PC-9 (cell line): ENCODE measurements at regions not wholly inside any gene's neighbourhood (a gene's known extent, or its start where the extent isn't known, plus 50 kb on each side); places are given as distances from the start of the nearest gene placed in this dataset.

Experiments
- BruUV-seq: library from RNA; stranded (reverse); fragments of 400-500 nt; replicated peaks from 2 replicates; lab custom pipeline; 2021; lab: Mats Ljungman, UMichigan
- CTCF ChIA-PET: fragments of 300-600 bp; sonication (Branson Sonifier 250); formaldehyde crosslinking; loops from one replicate; lab custom pipeline; 2022; ENCODE audit warnings: antibody characterized with exemption; lab: Charles Lee
- POLR2A ChIA-PET: fragments of 300-600 bp; sonication (Branson Sonifier 250); formaldehyde crosslinking; loops from one replicate; lab custom pipeline; 2022; ENCODE audit warnings: antibody characterized with exemption; ENCODE audit not compliant: unreplicated experiment; lab: Charles Lee
- DNase-seq, 2 experiments: peaks; one replicate each; pipeline versions ENCODE4 v3.0.0 to v3.0.0-alpha.2; 2015 to 2022; ENCODE audit warnings: mixed read lengths in 1 of 2
- H2AFZ ChIP-seq: fragments of 200-600 bp; sonication (generic); 2 replicates; pipeline ENCODE4 v1.8.1; 2017; ENCODE audit warnings: antibody characterized with exemption
- H3F3A ChIP-seq: fragments of 200-600 bp; sonication (generic); 2 replicates; pipeline ENCODE4 v1.8.1; 2017; ENCODE audit warnings: antibody characterized with exemption, mild to moderate bottlenecking, low read depth; ENCODE audit not compliant: insufficient read depth
- H3K27ac ChIP-seq: fragments of 200-600 bp; sonication (generic); 2 replicates; pipeline ENCODE4 v1.6.1; 2016; ENCODE audit warnings: mixed run types
- H3K27me3 ChIP-seq: fragments of 200-600 bp; sonication (generic); 2 replicates; pipeline ENCODE4 v1.6.1; 2016; ENCODE audit warnings: low read depth, mixed run types; ENCODE audit not compliant: insufficient read depth
- H3K36me3 ChIP-seq: fragments of 200-600 bp; sonication (generic); 2 replicates; pipeline ENCODE4 v1.6.1; 2016; ENCODE audit warnings: low read depth, mixed run types
- H3K4me1 ChIP-seq: fragments of 200-600 bp; sonication (generic); replicated peaks from 2 replicates; pipeline ENCODE4 v1.6.1; 2016; ENCODE audit warnings: mixed run types; ENCODE audit not compliant: insufficient read depth
- H3K4me2 ChIP-seq: fragments of 200-600 bp; sonication (generic); 2 replicates; pipeline ENCODE4 v1.6.1; 2017; ENCODE audit warnings: mixed run types
- H3K4me3 ChIP-seq: fragments of 200-600 bp; sonication (generic); 2 replicates; pipeline ENCODE4 v1.6.1; 2016; ENCODE audit warnings: mixed run types
- H3K79me2 ChIP-seq: fragments of 200-600 bp; sonication (generic); 2 replicates; pipeline ENCODE4 v1.6.1; 2017; ENCODE audit warnings: low read depth, mixed run types
- H3K9me2 ChIP-seq: fragments of 200-600 bp; sonication (generic); 2 replicates; pipeline ENCODE4 v1.8.1; 2017; ENCODE audit warnings: mild to moderate bottlenecking; ENCODE audit not compliant: insufficient read depth
- H3K9me3 ChIP-seq: fragments of 200-600 bp; sonication (generic); 2 replicates; pipeline ENCODE4 v1.8.1; 2016; ENCODE audit warnings: low read depth; ENCODE audit not compliant: insufficient read depth
- H4K20me1 ChIP-seq: fragments of 200-600 bp; sonication (generic); 2 replicates; pipeline ENCODE4 v1.8.1; 2017; ENCODE audit not compliant: insufficient read depth
- CTCF ChIP-seq: fragments of 200-600 bp; sonication (generic); conservative IDR thresholded peaks from 2 replicates; pipeline ENCODE4 v1.6.1; 2017; ENCODE audit warnings: mixed run types, antibody characterized with exemption, mild to moderate bottlenecking, moderate library complexity
- EZH2 ChIP-seq: fragments of 200-600 bp; sonication (generic); IDR thresholded peaks from 2 replicates; pipeline ENCODE4 v1.8.0; 2017; ENCODE audit warnings: antibody characterized with exemption, low read depth
- intact Hi-C: fragments of 100-400 bp; cut with micrococcal nuclease; formaldehyde crosslinking; loops from one replicate; pipeline ENCODE4 v1.10.0; 2022; ENCODE audit not compliant: unreplicated experiment

- CTCF ChIA-PET: no interaction called here
Observed at GRCh38 chr18:78403371-78403770, 576.2 kb upstream of the SALL3 start.

GRCh38 chr18:78405763-78406162 lies 573.9 kb upstream of the SALL3 start:
- no TSS peak for BruUV-seq
- H3K9me3 ChIP-seq: no peaks in the 10 kb centered on the region
- H3K79me2 ChIP-seq: no peaks in the 10 kb centered on the region
- no peaks in the 10 kb centered on the region for H3F3A ChIP-seq
- no peak for DNase-seq
- no peak overlapping the region for H3K4me2 ChIP-seq
- no peak overlapping the region for H3K27ac ChIP-seq
- H3K27me3 ChIP-seq: peaks cover 95% of the 10 kb centered on the region
- intact Hi-C loops: no loop called here
- no peak for TF ChIP-seq EZH2
- no peak for TF ChIP-seq CTCF
- H3K9me2 ChIP-seq: no peaks in the 10 kb centered on the region
- ChIA-PET POLR2A (no interaction called here), CTCF (no interaction called here)
- no peaks in the 10 kb centered on the region for H3K36me3 ChIP-seq
- no peaks in the 10 kb centered on the region for H3K4me1 ChIP-seq
- no peak overlapping the region for H3K4me3 ChIP-seq
- no peaks in the 10 kb centered on the region for H4K20me1 ChIP-seq
- no peak overlapping the region for H2AFZ ChIP-seq

More at GRCh38 chr18:78403371-78403770, 576.2 kb upstream of the SALL3 start:
- Histone ChIP-seq H3K4me1 (no peaks in the 10 kb centered on the region), H3K4me2 (no peak overlapping the region), H3K27ac (no peak overlapping the region), H3K36me3 (no peaks in the 10 kb centered on the region), H3K9me3 (no peaks in the 10 kb centered on the region), H3K79me2 (no peaks in the 10 kb centered on the region), H2AFZ (no peak overlapping the region), H4K20me1 (no peaks in the 10 kb centered on the region; the same call in 1 of the 2 replicates), H3F3A (no peaks in the 10 kb centered on the region), H3K27me3 (peaks cover 99% of the 10 kb centered on the region), H3K9me2 (no peaks in the 10 kb centered on the region), H3K4me3 (no peak overlapping the region)
- BruUV-seq: no TSS peak
- POLR2A ChIA-PET: no interaction called here
- DNase-seq: no peak
- intact Hi-C loops: no loop called here
- TF ChIP-seq EZH2 (no peak), CTCF (no peak)

- Histone ChIP-seq H2AFZ (no peak overlapping the region), H3K9me2 (no peaks in the 10 kb centered on the region), H3K4me2 (no peak overlapping the region), H3K4me3 (no peak overlapping the region), H3F3A (no peaks in the 10 kb centered on the region), H3K9me3 (no peaks in the 10 kb centered on the region), H3K27me3 (peaks cover 92% of the 10 kb centered on the region), H3K36me3 (no peaks in the 10 kb centered on the region), H3K27ac (no peak overlapping the region), H3K4me1 (no peaks in the 10 kb centered on the region), H4K20me1 (no peaks in the 10 kb centered on the region), H3K79me2 (no peaks in the 10 kb centered on the region)
- no TSS peak for BruUV-seq
- DNase-seq: no peak
- intact Hi-C loops: no loop called here
- POLR2A ChIA-PET: no interaction called here
- TF ChIP-seq EZH2 (no peak), CTCF (no peak)
- CTCF ChIA-PET: no interaction called here
Observed at GRCh38 chr18:78406743-78407465, 572.7 kb upstream of the SALL3 start.
